Vagina (tissue), 2 donors: ENCODE measurements at regions not wholly inside any gene's neighbourhood (a gene's known extent, or its start where the extent isn't known, plus 50 kb on each side); places are given as distances from the start of the nearest gene placed in this dataset.
"Not testable (repeated sequence)": the region's sequence is repeated elsewhere in the genome, so short reads cannot be mapped to it uniquely, and the experiment has no call there.

Experiments used
- DNase-seq, 2 donors: peaks; one replicate each; pipeline ENCODE4 v3.0.0-alpha.2; 2017; ENCODE audit errors: extremely low spot score in 2 of 2
- H3K27ac ChIP-seq: fragments of 200-600 bp; sonication (generic); one replicate; pipeline ENCODE4 v1.5.1; 2019
- H3K27me3 ChIP-seq: fragments of 200-600 bp; sonication (generic); one replicate; pipeline ENCODE4 v1.5.1; 2019
- H3K36me3 ChIP-seq, 2 donors: fragments of 200-600 bp; sonication (generic); one replicate each; pipeline ENCODE4 v1.5.1; 2017 to 2019
- H3K4me1 ChIP-seq: fragments of 200-600 bp; sonication (generic); one replicate; pipeline ENCODE4 v1.5.1; 2019
- H3K4me3 ChIP-seq, 2 donors: fragments of 200-600 bp; sonication (generic); 1 replicate in 1 of 2; 2 replicates in 1 of 2; pipeline ENCODE4 v1.5.1; 2016 to 2019
- H3K9me3 ChIP-seq: fragments of 200-600 bp; sonication (generic); one replicate; pipeline ENCODE4 v1.5.1; 2019
- POLR2A ChIP-seq, 2 donors: fragments of 450-650 bp; IDR thresholded peaks; one replicate each; pipeline ENCODE4 v1.6.1; 2017; ENCODE audit warnings: antibody characterized with exemption in 2 of 2, mild to moderate bottlenecking in 2 of 2, moderate library complexity in 2 of 2
- POLR2AphosphoS5 ChIP-seq, 2 donors: sonication (generic); formaldehyde crosslinking; IDR thresholded peaks; one replicate each; pipeline ENCODE4 v1.9.0; 2017; ENCODE audit warnings: antibody characterized with exemption in 2 of 2, mild to moderate bottlenecking in 2 of 2, low read depth in 1 of 2; ENCODE audit not compliant: insufficient read depth in 1 of 2
- intact Hi-C: fragments of 100-400 bp; cut with DNase I; formaldehyde crosslinking; loops from one replicate; pipeline ENCODE4 v1.15.1; 2023
- TF ChIP-seq, protein P1 (sequence below), 3 experiments: fragments of 450-650 bp in 2 of 3; fragments of 200-600 bp in 1 of 3; sonication (generic) in 1 of 3; IDR thresholded peaks; one replicate each; pipeline ENCODE4 v1.5.1; 2017 to 2019; ENCODE audit warnings: antibody characterized with exemption in 3 of 3, mild to moderate bottlenecking in 2 of 3, moderate library complexity in 2 of 3

GRCh38 chr5:113742176-113742575, 228.7 kb downstream of the YTHDC2 start:
- no peaks in the 10 kb centered on the region for H3K36me3 ChIP-seq
- no peak for TF ChIP-seq POLR2A (IDR thresholded peaks at IDR 0.05)
- TF ChIP-seq, protein P1, sequence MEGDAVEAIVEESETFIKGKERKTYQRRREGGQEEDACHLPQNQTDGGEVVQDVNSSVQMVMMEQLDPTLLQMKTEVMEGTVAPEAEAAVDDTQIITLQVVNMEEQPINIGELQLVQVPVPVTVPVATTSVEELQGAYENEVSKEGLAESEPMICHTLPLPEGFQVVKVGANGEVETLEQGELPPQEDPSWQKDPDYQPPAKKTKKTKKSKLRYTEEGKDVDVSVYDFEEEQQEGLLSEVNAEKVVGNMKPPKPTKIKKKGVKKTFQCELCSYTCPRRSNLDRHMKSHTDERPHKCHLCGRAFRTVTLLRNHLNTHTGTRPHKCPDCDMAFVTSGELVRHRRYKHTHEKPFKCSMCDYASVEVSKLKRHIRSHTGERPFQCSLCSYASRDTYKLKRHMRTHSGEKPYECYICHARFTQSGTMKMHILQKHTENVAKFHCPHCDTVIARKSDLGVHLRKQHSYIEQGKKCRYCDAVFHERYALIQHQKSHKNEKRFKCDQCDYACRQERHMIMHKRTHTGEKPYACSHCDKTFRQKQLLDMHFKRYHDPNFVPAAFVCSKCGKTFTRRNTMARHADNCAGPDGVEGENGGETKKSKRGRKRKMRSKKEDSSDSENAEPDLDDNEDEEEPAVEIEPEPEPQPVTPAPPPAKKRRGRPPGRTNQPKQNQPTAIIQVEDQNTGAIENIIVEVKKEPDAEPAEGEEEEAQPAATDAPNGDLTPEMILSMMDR (IDR thresholded peaks at IDR 0.05), result no peak
- DNase-seq, result no peak
- no peaks in the 10 kb centered on the region for H3K9me3 ChIP-seq
- H3K4me3 ChIP-seq, result no peak overlapping the region
- H3K27ac ChIP-seq, result no peak overlapping the region
- intact Hi-C loops, result no loop called here
- no peaks in the 10 kb centered on the region for H3K27me3 ChIP-seq
- no peaks in the 10 kb centered on the region for H3K4me1 ChIP-seq

GRCh38 chr5:113742639-113743038, 229.1 kb downstream of the YTHDC2 start:
- no peak for TF ChIP-seq POLR2AphosphoS5 (IDR thresholded peaks at IDR 0.05; ENCODE audit: insufficient read depth in 1 of 2, low read depth in 1 of 2)
- no peak for TF ChIP-seq POLR2A (IDR thresholded peaks at IDR 0.05)
- TF ChIP-seq, protein P1 (IDR thresholded peaks at IDR 0.05), result no peak
- intact Hi-C loops, result no loop called here

GRCh38 chr5:113748403-113748802, 234.9 kb downstream of the YTHDC2 start:
- TF ChIP-seq, protein P1 (IDR thresholded peaks at IDR 0.05), result no peak
- TF ChIP-seq POLR2A (IDR thresholded peaks at IDR 0.05), result no peak
- TF ChIP-seq POLR2AphosphoS5 (IDR thresholded peaks at IDR 0.05; ENCODE audit: insufficient read depth in 1 of 2, low read depth in 1 of 2), result no peak
- no peak overlapping the region for H3K4me3 ChIP-seq
- H3K9me3 ChIP-seq, result no peaks in the 10 kb centered on the region
- no peak for DNase-seq
- no peaks in the 10 kb centered on the region for H3K27me3 ChIP-seq
- no peaks in the 10 kb centered on the region for H3K4me1 ChIP-seq
- H3K36me3 ChIP-seq, result no peaks in the 10 kb centered on the region
- intact Hi-C loops, result no loop called here
- no peak overlapping the region for H3K27ac ChIP-seq

More at GRCh38 chr5:113742639-113743038, 229.1 kb downstream of the YTHDC2 start:
- no peak for DNase-seq
- Histone ChIP-seq H3K9me3 (no peaks in the 10 kb centered on the region), H3K4me1 (no peaks in the 10 kb centered on the region), H3K36me3 (no peaks in the 10 kb centered on the region), H3K27ac (no peak overlapping the region), H3K4me3 (no peak overlapping the region), H3K27me3 (no peaks in the 10 kb centered on the region)

DNA sequence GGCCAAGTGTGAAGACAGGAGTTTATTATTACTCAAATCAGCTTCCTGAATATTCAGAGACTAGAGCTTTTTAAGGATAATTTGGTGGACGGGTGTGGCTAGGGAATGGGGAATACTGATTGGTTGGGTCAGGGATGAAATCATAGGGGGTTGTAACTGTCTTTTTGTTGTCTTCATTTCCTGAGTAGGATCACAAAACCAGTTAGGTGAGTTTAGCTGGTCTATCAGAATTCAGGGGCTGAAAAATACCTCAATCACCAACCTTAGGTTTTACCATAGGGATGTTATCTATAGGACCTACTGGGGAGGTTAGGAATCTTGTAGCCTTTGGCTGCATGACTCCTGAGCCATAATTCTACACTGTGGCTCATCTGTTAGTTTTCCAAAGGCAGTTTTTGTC, 235.8 kb downstream of the YTHDC2 start:
- no peak for DNase-seq
- intact Hi-C loops, result no loop called here
- TF ChIP-seq, protein P1 (IDR thresholded peaks at IDR 0.05), result no peak
- no peak for TF ChIP-seq POLR2AphosphoS5 (IDR thresholded peaks at IDR 0.05; ENCODE audit: insufficient read depth in 1 of 2, low read depth in 1 of 2)
- Histone ChIP-seq H3K9me3 (no peaks in the 10 kb centered on the region), H3K36me3 (no peaks in the 10 kb centered on the region), H3K27me3 (no peaks in the 10 kb centered on the region), H3K4me3 (no peak overlapping the region), H3K4me1 (no peaks in the 10 kb centered on the region), H3K27ac (no peak overlapping the region)

DNA sequence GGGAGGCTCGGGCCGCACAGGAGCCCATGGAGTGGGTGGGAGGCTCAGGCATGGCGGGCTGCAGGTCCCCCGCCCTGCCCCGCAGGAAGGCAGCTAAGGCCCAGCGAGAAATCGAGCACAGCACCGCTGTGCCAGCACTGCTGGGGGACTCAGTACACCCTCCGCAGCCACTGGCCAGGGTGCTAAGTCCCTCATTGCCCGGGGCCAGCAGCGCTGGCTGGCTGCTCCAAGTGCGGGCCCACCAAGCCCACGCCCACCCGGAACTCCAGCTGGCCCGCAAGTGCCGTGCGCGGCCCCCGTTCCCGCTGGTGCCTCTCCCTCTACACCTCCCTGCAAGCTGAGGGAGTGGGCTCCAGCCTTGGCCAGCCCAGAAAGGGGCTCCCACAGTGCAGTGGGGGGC, 239.7 kb downstream of the YTHDC2 start:
- H3K4me1 ChIP-seq, H3K36me3 ChIP-seq, H3K4me3 ChIP-seq, H3K9me3 ChIP-seq, H3K27me3 ChIP-seq, intact Hi-C loops, H3K27ac ChIP-seq, DNase-seq: not testable (repeated sequence)

DNA sequence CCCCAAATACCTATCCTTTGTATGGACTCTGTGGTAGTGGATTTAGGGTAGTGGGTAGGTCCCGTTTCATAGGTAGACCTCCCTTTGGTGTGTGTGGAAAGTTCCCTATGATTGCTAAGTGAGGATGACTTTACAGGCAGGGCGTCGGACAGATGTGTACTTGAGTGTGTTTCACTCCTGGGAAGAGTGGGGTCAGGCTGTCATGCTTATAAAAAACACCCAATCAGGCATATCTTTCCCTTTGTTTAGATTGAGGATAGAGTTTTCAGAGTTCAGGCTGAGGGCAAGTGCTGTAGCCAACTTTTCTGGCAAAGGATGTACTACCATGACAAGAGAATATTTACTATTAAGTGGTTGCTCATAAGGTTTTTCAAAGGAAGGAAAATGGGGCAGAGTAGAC, 242.0 kb downstream of the YTHDC2 start:
- TF ChIP-seq, protein P1 (IDR thresholded peaks at IDR 0.05), result no peak
- no peak for TF ChIP-seq POLR2AphosphoS5 (IDR thresholded peaks at IDR 0.05; ENCODE audit: insufficient read depth in 1 of 2, low read depth in 1 of 2)
- TF ChIP-seq POLR2A (IDR thresholded peaks at IDR 0.05), result no peak
- intact Hi-C loops, result no loop called here
- no peak for DNase-seq

More for the DNA sequence above, 242.0 kb downstream of the YTHDC2 start:
- H3K4me3 ChIP-seq, result no peak overlapping the region
- H3K27ac ChIP-seq, result no peak overlapping the region
- H3K36me3 ChIP-seq, result no peaks in the 10 kb centered on the region
- H3K27me3 ChIP-seq, result no peaks in the 10 kb centered on the region
- no peaks in the 10 kb centered on the region for H3K4me1 ChIP-seq
- H3K9me3 ChIP-seq, result no peaks in the 10 kb centered on the region
